ENCODE measurements at regions not wholly inside any gene's neighbourhood (a gene's known extent, or its start where the extent isn't known, plus 50 kb on each side); places are given as distances from the start of the nearest gene placed in this dataset.

GRCh38 chr6:148037496-148037895 lies 305.1 kb upstream of the SASH1 start:
- no peak for DNase-seq
- intact Hi-C loops (cut with DNase I): no loop called here
- Histone ChIP-seq H3K9ac (ENCODE audit: low read depth in 2 of 2, low read length in 2 of 2) (no peak overlapping the region), H3K4me1 (no peaks in the 10 kb centered on the region), H3K27me3 (no peaks in the 10 kb centered on the region), H3K4me3 (no peak overlapping the region), H3K9me3 (no peaks in the 10 kb centered on the region), H3K27ac (no peak overlapping the region), H3K36me3 (no peaks in the 10 kb centered on the region)
- no peak for TF ChIP-seq CTCF (IDR thresholded peaks at IDR 0.05)

- intact Hi-C loops (cut with DNase I): no loop called here
- H3K27ac ChIP-seq: no peak overlapping the region
- H3K36me3 ChIP-seq: no peaks in the 10 kb centered on the region
- DNase-seq: no peak
- TF ChIP-seq CTCF (IDR thresholded peaks at IDR 0.05): no peak
- no peak overlapping the region for H3K9ac ChIP-seq (ENCODE audit: low read depth in 2 of 2, low read length in 2 of 2)
- H3K4me3 ChIP-seq: no peak overlapping the region
- H3K4me1 ChIP-seq: no peaks in the 10 kb centered on the region
- H3K9me3 ChIP-seq: no peaks in the 10 kb centered on the region
- no peaks in the 10 kb centered on the region for H3K27me3 ChIP-seq
Measured at GRCh38 chr6:148041546-148041945, 301.1 kb upstream of the SASH1 start.

- H3K36me3 ChIP-seq: no peaks in the 10 kb centered on the region
- intact Hi-C loops (cut with DNase I): no loop called here
- H3K4me3 ChIP-seq: no peak overlapping the region
- no peak for DNase-seq
- H3K9ac ChIP-seq (ENCODE audit: low read depth in 2 of 2, low read length in 2 of 2): no peak overlapping the region
- no peak for TF ChIP-seq CTCF (IDR thresholded peaks at IDR 0.05)
- no peaks in the 10 kb centered on the region for H3K4me1 ChIP-seq
- no peaks in the 10 kb centered on the region for H3K9me3 ChIP-seq
- H3K27me3 ChIP-seq: no peaks in the 10 kb centered on the region
- no peak overlapping the region for H3K27ac ChIP-seq
Measured at GRCh38 chr6:148042536-148042935, 300.1 kb upstream of the SASH1 start.

- H3K27me3 ChIP-seq: no peaks in the 10 kb centered on the region
- intact Hi-C loops (cut with DNase I): no loop called here
Measured at GRCh38 chr6:148044261-148044751, 298.3 kb upstream of the SASH1 start.

GRCh38 chr6:148044921-148045320 lies 297.7 kb upstream of the SASH1 start:
- no peaks in the 10 kb centered on the region for H3K9me3 ChIP-seq
- no peak for DNase-seq
- TF ChIP-seq CTCF (IDR thresholded peaks at IDR 0.05): no peak
- H3K9ac ChIP-seq (ENCODE audit: low read depth in 2 of 2, low read length in 2 of 2): no peak overlapping the region
- no peak overlapping the region for H3K4me3 ChIP-seq
- intact Hi-C loops (cut with DNase I): no loop called here
- no peaks in the 10 kb centered on the region for H3K36me3 ChIP-seq
- H3K4me1 ChIP-seq: no peaks in the 10 kb centered on the region
- H3K27ac ChIP-seq: no peak overlapping the region
- no peaks in the 10 kb centered on the region for H3K27me3 ChIP-seq

More at GRCh38 chr6:148044261-148044751, 298.3 kb upstream of the SASH1 start:
- H3K9ac ChIP-seq (ENCODE audit: low read depth in 2 of 2, low read length in 2 of 2): no peak overlapping the region
- no peaks in the 10 kb centered on the region for H3K9me3 ChIP-seq
- DNase-seq: no peak
- TF ChIP-seq CTCF (IDR thresholded peaks at IDR 0.05): no peak
- H3K4me3 ChIP-seq: no peak overlapping the region
- H3K4me1 ChIP-seq: no peaks in the 10 kb centered on the region
- no peak overlapping the region for H3K27ac ChIP-seq
- no peaks in the 10 kb centered on the region for H3K36me3 ChIP-seq

GRCh38 chr6:148053209-148053608 lies 289.4 kb upstream of the SASH1 start:
- no peak overlapping the region for H3K9ac ChIP-seq (ENCODE audit: low read depth in 2 of 2, low read length in 2 of 2)
- DNase-seq: no peak
- no peaks in the 10 kb centered on the region for H3K36me3 ChIP-seq
- H3K27ac ChIP-seq: no peak overlapping the region
- intact Hi-C loops (cut with DNase I): no loop called here
- H3K27me3 ChIP-seq: no peaks in the 10 kb centered on the region
- TF ChIP-seq CTCF (IDR thresholded peaks at IDR 0.05): no peak
- H3K4me1 ChIP-seq: no peaks in the 10 kb centered on the region
- no peak overlapping the region for H3K4me3 ChIP-seq
- H3K9me3 ChIP-seq: no peaks in the 10 kb centered on the region

All from colonic mucosa (tissue), 4 donors.